EL (cell line): ENCODE measurements at regions not wholly inside any gene's neighbourhood (a gene's known extent, or its start where the extent isn't known, plus 50 kb on each side); places are given as distances from the start of the nearest gene placed in this dataset.

Source experiments
- DNase-seq: peaks from one replicate; pipeline ENCODE4 v3.0.0-alpha.2; 2016

- DNase-seq, result no peak
Observed at GRCh38 chr9:135032041-135032835, 55.2 kb upstream of the OLFM1 start.

GRCh38 chr9:135032868-135033460 is 54.5 kb upstream of the OLFM1 start:
- no peak for DNase-seq

- DNase-seq, result no peak
Observed at GRCh38 chr9:135033487-135033886, 54.0 kb upstream of the OLFM1 start.

GRCh38 chr9:135034106-135034505 is 53.4 kb upstream of the OLFM1 start:
- no peak for DNase-seq

- no peak for DNase-seq
Observed at GRCh38 chr9:135035781-135036760, 51.4 kb upstream of the OLFM1 start.

- no peak for DNase-seq
Observed at GRCh38 chr9:135036861-135037465, 50.5 kb upstream of the OLFM1 start.

- DNase-seq, result no peak
Observed at GRCh38 chr9:135037521-135038250, 49.8 kb upstream of the OLFM1 start.
